ENCODE measurements at regions not wholly inside any gene's neighbourhood (a gene's known extent, or its start where the extent isn't known, plus 50 kb on each side); places are given as distances from the start of the nearest gene placed in this dataset.

DNA sequence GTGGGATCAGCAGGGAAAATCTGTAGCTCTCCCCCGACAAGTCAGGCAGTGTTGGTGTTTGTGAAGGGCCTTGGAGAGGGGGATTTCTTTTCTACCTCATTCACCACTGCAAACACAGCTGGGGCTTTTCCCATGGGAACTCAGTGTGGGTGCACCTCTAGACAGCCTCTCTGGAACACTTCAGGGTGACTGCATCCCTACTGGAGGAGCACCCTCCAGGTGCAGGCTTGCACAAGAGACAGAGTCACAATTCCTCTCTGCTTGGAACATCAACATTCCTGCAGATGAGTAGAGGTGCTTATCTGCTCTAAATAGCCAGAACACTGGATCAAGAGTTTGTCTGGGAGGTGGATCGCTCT is 72.7 kb upstream of the AKAP13 start:
- no peak for DNase-seq (ENCODE audit: low read depth in 2 of 2)

- no peak for DNase-seq (ENCODE audit: low read depth in 2 of 2)
Measured at GRCh38 chr15:85311647-85312046, 68.8 kb upstream of the AKAP13 start.

- DNase-seq (ENCODE audit: low read depth in 2 of 2): no peak
Measured at GRCh38 chr15:85312486-85312885, 67.9 kb upstream of the AKAP13 start.

GRCh38 chr15:85312929-85313331 is 67.5 kb upstream of the AKAP13 start:
- no peak for DNase-seq (ENCODE audit: low read depth in 2 of 2)

- no peak for DNase-seq (ENCODE audit: low read depth in 2 of 2)
Measured at GRCh38 chr15:85313339-85313738, 67.1 kb upstream of the AKAP13 start.

GRCh38 chr15:85314146-85314545 is 66.3 kb upstream of the AKAP13 start:
- no peak for DNase-seq (ENCODE audit: low read depth in 2 of 2)

DNA sequence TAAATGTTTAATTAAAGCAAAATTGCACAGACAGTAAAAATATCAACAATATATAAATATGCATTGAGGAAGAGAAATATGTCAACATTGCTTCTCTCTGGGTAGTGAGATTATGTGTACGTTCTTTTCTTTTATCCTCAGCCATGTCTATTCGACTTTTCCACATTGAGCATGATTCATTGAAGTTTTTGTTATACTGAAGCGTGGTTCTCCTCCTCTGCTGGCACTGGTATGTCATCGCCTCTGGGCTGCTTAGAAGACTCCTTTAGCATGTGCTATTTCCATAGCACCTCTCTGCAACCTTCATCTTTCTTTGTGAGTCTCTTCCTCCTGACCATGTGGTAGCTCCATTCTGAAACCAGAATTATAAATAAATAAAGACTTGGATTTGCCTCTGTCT is 65.8 kb upstream of the AKAP13 start:
- DNase-seq (ENCODE audit: low read depth in 2 of 2): no peak

DNA sequence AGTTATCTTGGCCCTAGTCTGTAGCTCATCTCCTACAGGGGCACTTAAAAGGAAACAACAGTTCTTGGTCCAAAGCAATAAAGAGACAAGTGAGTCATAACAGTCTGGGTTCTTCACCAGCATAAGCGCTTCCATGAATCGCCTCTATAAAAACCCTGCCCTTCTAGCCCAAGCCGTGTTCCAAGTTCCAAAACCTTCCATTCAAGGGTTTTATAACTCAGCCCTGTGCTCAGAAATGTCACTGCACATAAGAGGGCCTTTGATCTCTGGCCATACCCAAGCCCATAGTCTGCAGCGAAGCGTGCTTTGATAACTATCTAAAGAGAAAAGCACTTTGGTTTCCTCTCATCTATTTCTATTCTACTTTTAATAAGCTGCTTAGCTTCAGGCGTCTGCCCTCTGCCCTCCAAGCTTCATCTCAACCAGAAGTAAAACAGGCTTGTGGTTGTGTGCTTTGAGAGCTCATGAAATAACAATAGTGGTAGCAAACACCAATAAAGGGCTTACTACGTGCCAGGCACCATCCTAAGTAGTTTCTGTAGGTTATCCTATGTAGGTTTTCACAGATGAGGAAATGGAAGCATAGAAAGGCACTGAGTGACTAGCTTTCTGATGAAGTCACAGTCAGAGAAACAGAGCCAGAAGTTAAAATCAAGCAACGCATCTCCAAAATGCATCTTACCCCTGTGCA is 64.0 kb upstream of the AKAP13 start:
- no peak for DNase-seq (ENCODE audit: low read depth in 2 of 2)

GRCh38 chr15:85318048-85318731 is 62.2 kb upstream of the AKAP13 start:
- no peak for DNase-seq (ENCODE audit: low read depth in 2 of 2)

DNA sequence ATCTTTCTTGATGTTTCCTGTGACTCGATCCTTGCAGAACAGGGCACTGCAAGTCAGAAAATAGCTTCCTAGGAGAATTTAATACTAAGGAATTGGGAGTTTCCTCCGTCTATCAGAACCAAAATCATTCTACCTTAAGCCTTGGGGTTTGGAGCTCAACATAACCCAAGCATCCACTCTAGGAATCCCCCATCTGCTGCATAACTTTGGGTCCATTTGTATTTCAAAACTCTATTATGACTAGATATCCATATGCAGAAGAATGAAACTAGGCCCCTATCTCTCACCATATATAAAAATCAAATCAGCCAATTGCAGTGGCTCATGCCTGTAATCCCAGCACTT is 61.7 kb upstream of the AKAP13 start:
- DNase-seq (ENCODE audit: low read depth in 2 of 2): no peak

DNA sequence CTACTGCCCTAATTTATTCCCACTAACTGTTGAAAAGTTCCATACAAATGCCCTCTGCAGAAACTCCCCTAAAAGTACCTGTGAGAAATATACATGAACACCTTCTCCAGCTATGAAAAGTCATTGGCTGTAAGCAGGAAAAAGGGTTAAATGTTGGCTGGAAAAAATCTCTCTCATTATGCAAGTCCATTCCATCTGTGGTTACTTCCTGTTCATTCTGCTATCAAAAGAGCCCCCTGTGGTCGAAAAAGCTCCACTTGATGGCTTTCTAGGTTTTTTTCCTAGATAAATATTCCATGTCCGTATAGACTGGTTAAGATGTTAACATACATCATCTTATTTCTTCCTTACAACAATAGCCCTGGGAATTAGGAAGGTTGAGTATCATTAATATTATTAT is 56.2 kb upstream of the AKAP13 start:
- DNase-seq (ENCODE audit: low read depth in 2 of 2): no peak

DNA sequence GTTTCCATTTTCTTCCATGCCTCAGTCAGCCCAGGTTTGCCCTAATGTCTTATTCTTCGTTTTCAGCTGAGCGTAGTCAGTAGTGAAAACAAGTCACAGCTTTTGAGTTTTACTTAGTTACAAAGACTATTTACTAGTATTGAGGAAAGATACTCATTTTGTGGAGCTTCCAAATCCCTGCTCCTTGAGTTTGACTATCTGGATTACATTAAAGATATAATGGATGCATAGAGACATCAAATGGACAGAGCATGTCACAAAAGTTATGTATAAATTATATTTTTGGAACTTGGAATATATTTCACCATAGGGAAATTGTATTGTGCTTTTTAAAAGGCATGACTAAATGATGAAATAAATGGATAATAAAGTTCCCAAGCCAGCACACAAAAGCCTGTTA is 54.6 kb upstream of the AKAP13 start:
- DNase-seq (ENCODE audit: low read depth in 2 of 2): no peak

GRCh38 chr15:85326291-85326690 is 54.1 kb upstream of the AKAP13 start:
- DNase-seq (ENCODE audit: low read depth in 2 of 2): no peak

DNA sequence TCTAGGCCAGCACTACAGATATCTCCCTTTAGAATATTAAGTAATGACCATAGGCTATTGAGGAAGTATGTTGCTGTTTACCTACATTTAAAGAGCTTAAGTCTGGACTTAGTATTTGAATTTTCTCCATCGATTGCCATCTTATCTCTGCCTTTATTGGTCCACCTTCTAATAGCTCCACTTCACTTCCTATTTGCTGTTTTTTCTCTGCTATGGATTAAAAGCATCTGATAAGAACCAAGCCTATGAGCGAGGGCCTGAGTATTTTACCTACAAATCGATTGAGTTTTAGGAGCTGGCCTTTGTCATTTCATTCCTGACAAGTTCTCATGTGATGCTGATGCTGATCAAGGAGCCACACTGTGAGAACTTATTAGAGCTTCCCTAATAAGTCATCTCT is 52.6 kb upstream of the AKAP13 start:
- DNase-seq (ENCODE audit: low read depth in 2 of 2): no peak

GRCh38 chr15:85329561-85330422 is 50.6 kb upstream of the AKAP13 start:
- no peak for DNase-seq (ENCODE audit: low read depth in 2 of 2)

All from activated CD4-positive, alpha-beta T cell treated with anti-CD3 and anti-CD28 coated beads for 24 hours (primary cell).